ENCODE measurements at regions not wholly inside any gene's neighbourhood (a gene's known extent, or its start where the extent isn't known, plus 50 kb on each side); places are given as distances from the start of the nearest gene placed in this dataset.

DNA sequence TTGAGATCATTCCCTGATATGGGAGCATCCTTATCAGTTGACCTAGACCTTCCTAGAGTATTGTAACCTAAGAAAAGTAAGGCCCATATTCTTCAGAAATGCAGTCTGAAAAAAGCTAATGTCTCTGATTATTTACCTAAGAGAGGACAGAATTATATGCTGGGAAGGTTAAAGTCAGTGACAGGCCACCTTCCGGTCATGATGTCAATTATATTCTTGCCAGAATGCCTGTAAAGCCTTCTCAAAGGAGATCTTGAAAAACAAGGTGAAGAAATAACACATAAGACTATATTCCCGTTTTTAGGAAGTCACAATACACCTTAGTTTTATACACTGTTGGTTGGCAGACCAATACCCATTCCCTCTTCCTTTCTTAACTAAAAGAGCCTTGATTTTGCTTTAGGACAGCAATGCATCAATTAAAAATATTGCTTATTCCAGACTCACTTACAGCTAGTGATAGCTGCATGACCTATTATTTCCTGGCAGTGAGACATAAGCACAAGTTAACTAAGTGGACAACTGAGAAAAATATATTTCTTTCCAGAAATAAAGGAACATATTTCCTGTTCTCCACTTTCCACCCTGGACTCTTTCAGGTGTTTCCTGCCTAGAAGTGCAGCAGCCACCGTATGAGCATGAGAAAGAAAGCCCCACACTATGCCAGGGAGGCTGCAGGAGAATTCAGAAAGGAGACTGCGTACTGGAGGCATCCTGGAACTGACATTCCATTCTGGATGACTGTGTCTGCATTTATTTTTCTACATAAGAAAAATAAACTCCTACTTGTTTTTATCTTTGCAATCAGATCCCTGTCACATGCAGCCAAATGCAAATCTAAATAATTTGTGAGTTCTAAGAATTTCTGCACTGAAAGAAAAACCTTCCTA lies 332.9 kb upstream of the PTBP2 start:
- no peak for DNase-seq
- whole genome bisulfite sequencing, 2 donors: 41 to 46% methylated on average over 4 of the region's 4 CpGs
- TF ChIP-seq POLR2AphosphoS5 (IDR thresholded peaks at IDR 0.05) (no peak), POLR2A (IDR thresholded peaks at IDR 0.05) (no peak), EP300 (IDR thresholded peaks at IDR 0.05) (no peak)
- TF ChIP-seq, protein P1, sequence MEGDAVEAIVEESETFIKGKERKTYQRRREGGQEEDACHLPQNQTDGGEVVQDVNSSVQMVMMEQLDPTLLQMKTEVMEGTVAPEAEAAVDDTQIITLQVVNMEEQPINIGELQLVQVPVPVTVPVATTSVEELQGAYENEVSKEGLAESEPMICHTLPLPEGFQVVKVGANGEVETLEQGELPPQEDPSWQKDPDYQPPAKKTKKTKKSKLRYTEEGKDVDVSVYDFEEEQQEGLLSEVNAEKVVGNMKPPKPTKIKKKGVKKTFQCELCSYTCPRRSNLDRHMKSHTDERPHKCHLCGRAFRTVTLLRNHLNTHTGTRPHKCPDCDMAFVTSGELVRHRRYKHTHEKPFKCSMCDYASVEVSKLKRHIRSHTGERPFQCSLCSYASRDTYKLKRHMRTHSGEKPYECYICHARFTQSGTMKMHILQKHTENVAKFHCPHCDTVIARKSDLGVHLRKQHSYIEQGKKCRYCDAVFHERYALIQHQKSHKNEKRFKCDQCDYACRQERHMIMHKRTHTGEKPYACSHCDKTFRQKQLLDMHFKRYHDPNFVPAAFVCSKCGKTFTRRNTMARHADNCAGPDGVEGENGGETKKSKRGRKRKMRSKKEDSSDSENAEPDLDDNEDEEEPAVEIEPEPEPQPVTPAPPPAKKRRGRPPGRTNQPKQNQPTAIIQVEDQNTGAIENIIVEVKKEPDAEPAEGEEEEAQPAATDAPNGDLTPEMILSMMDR (IDR thresholded peaks at IDR 0.05): no peak
- Histone ChIP-seq H3K4me3 (no peak overlapping the region), H3K9me3 (no peaks in the 10 kb centered on the region), H3K36me3 (no peaks in the 10 kb centered on the region), H3K27ac (no peak overlapping the region), H3K4me1 (no peaks in the 10 kb centered on the region), H3K27me3 (no peaks in the 10 kb centered on the region)
- ATAC-seq (ENCODE audit: low FRiP score in 2 of 2): no peak

DNA sequence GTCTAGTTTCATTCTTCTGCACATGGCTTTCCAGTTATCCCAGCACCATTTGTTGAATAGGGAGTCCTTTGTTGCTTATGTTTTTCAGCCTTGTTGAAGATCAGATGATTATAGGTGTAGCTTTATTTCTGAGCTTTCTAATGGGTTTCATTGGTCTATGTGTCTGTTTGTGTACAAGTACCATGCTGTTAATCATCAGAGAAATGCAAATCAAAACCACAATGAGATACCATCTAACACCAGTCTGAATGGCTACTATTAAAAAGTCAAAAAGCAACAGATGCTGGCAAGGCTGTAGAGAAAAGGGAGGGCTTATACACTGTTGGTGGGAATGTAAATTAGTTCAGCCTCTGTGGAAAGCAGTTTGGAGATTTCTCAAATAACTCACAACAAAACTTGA lies 321.5 kb upstream of the PTBP2 start:
- H3K27me3 ChIP-seq: no peaks in the 10 kb centered on the region
- TF ChIP-seq POLR2A (IDR thresholded peaks at IDR 0.05): no peak
- TF ChIP-seq EP300 (IDR thresholded peaks at IDR 0.05): no peak
- no peak for TF ChIP-seq POLR2AphosphoS5 (IDR thresholded peaks at IDR 0.05)
- TF ChIP-seq, protein P1 (IDR thresholded peaks at IDR 0.05): no peak
- H3K27ac ChIP-seq: no peak overlapping the region
- DNase-seq: no peak
- H3K36me3 ChIP-seq: no peaks in the 10 kb centered on the region
- ATAC-seq (ENCODE audit: low FRiP score in 2 of 2): no peak
- no peaks in the 10 kb centered on the region for H3K4me1 ChIP-seq
- no peak overlapping the region for H3K4me3 ChIP-seq
- no peaks in the 10 kb centered on the region for H3K9me3 ChIP-seq

DNA sequence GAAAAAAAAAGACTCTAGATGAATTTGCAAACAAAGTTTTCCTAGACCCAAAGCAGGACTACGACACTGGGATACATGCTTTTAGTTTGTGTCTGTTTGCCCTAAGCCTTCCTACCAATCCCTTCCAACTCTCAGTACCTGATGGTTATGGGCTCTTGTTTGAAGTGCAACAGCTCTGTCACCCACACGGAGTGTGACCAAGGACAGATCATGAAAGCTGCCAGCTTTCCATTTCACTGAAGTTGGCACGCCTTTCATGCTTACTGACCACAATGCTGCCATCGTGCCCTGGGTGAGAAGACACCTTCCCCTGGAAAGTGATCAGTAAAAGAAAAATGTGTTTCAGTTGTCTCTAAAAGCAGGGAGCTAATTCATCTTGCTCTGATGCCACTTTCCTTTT lies 312.5 kb upstream of the PTBP2 start:
- no peaks in the 10 kb centered on the region for H3K36me3 ChIP-seq
- WGBS, 2 donors: 65 to 75% methylated on average over 4 of the region's 4 CpGs
- TF ChIP-seq, protein P1 (IDR thresholded peaks at IDR 0.05): no peak
- TF ChIP-seq POLR2AphosphoS5 (IDR thresholded peaks at IDR 0.05) (no peak), POLR2A (IDR thresholded peaks at IDR 0.05) (no peak), EP300 (IDR thresholded peaks at IDR 0.05) (no peak)
- DNase-seq: no peak
- no peak overlapping the region for H3K4me3 ChIP-seq
- no peaks in the 10 kb centered on the region for H3K9me3 ChIP-seq
- H3K27me3 ChIP-seq: no peaks in the 10 kb centered on the region
- no peak overlapping the region for H3K27ac ChIP-seq
- no peaks in the 10 kb centered on the region for H3K4me1 ChIP-seq
- no peak for ATAC-seq (ENCODE audit: low FRiP score in 2 of 2)

DNA sequence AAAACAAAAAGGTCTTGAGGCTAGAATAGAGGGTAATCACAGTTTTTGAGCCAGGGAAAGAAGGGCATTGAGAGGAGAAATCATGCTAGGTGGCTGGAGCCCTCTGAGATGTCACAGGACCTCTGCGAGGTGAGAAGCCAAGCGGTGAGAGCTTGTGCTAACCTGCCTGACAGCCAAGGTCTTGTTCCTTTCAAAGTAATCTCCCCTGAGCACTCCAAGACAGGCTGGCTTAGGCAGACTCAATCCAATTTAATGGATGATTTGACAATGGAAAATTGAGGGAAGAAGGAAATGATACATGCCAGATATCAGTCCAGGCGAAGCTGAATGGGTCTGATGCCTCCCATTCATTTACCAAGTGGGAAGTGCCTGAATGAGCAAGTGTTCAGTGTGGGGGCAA lies 311.9 kb upstream of the PTBP2 start:
- Histone ChIP-seq H3K36me3 (no peaks in the 10 kb centered on the region), H3K4me1 (no peaks in the 10 kb centered on the region), H3K27ac (no peak overlapping the region), H3K4me3 (no peak overlapping the region), H3K9me3 (no peaks in the 10 kb centered on the region), H3K27me3 (no peaks in the 10 kb centered on the region)
- ATAC-seq (ENCODE audit: low FRiP score in 2 of 2): no peak
- no peak for DNase-seq
- WGBS, 2 donors: 79 to 81% methylated on average over 3 of the region's 3 CpGs
- no peak for TF ChIP-seq EP300 (IDR thresholded peaks at IDR 0.05)
- TF ChIP-seq, protein P1 (IDR thresholded peaks at IDR 0.05): no peak
- TF ChIP-seq POLR2AphosphoS5 (IDR thresholded peaks at IDR 0.05): no peak
- no peak for TF ChIP-seq POLR2A (IDR thresholded peaks at IDR 0.05)

DNA sequence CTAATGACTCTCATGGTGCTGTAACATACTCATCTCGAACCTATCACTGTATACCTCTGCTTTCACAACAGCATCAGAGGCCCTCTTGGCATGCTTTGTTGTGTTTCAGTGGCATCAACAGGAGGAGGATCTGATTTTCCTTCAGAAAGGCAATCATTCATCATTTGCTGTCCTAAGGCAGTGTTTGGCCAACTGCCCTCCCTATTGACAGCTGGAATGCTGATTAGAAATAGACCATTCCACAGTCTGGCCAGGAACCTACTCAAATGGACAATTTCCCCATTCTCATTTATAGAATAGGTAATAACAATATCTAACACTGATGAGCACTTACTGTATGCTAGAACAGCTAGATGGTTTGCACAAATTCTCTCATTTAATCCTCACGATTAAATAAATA lies 310.6 kb upstream of the PTBP2 start:
- H3K27me3 ChIP-seq: no peaks in the 10 kb centered on the region
- no peaks in the 10 kb centered on the region for H3K9me3 ChIP-seq
- 54 to 79% methylated on average over 2 of the region's 2 CpGs for WGBS, 2 donors
- H3K4me1 ChIP-seq: no peaks in the 10 kb centered on the region
- H3K36me3 ChIP-seq: no peaks in the 10 kb centered on the region
- H3K4me3 ChIP-seq: no peak overlapping the region
- ATAC-seq (ENCODE audit: low FRiP score in 2 of 2) (no peak), DNase-seq (no peak)
- TF ChIP-seq POLR2AphosphoS5 (IDR thresholded peaks at IDR 0.05) (no peak), POLR2A (IDR thresholded peaks at IDR 0.05) (no peak), EP300 (IDR thresholded peaks at IDR 0.05) (no peak)
- TF ChIP-seq, protein P1 (IDR thresholded peaks at IDR 0.05): no peak
- no peak overlapping the region for H3K27ac ChIP-seq

Data from upper lobe of left lung (tissue), 6 donors.